ENCODE measurements at regions not wholly inside any gene's neighbourhood (a gene's known extent, or its start where the extent isn't known, plus 50 kb on each side); places are given as distances from the start of the nearest gene placed in this dataset.
"Not testable (repeated sequence)": the region's sequence is repeated elsewhere in the genome, so short reads cannot be mapped to it uniquely, and the experiment has no call there.

DNA sequence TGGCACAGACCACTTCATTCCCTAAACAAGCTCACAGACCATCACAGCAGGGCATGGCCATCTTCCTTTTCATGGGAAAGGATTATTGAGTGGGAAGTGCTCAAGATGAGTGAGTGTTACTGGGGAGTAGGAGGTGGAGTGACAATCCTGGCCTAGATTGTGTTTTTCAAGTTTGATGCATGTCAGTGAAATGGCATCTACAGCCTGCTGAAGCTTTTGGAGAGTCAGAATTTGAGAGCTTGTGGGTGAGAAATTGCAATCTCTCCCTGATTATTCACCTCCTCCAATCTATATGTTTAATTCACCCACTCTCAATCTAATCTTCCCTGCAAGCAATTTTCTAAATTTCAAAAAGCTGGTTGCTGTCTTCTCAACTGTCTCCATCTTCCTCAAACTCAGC, 156.1 kb upstream of the G2E3 start:
- Histone ChIP-seq H3K27ac (replicated peaks) (no peak overlapping the region), H3K4me3 (replicated peaks; ENCODE audit: insufficient read depth, low read length) (no peak overlapping the region), H3K27me3 (ENCODE audit: insufficient read depth, poor library complexity, severe bottlenecking) (no peaks in the 10 kb centered on the region)
- TF ChIP-seq SPI1 (IDR thresholded peaks at IDR 0.05; ENCODE audit: borderline replicate concordance, low read depth): no peak
- TF ChIP-seq, protein P1, sequence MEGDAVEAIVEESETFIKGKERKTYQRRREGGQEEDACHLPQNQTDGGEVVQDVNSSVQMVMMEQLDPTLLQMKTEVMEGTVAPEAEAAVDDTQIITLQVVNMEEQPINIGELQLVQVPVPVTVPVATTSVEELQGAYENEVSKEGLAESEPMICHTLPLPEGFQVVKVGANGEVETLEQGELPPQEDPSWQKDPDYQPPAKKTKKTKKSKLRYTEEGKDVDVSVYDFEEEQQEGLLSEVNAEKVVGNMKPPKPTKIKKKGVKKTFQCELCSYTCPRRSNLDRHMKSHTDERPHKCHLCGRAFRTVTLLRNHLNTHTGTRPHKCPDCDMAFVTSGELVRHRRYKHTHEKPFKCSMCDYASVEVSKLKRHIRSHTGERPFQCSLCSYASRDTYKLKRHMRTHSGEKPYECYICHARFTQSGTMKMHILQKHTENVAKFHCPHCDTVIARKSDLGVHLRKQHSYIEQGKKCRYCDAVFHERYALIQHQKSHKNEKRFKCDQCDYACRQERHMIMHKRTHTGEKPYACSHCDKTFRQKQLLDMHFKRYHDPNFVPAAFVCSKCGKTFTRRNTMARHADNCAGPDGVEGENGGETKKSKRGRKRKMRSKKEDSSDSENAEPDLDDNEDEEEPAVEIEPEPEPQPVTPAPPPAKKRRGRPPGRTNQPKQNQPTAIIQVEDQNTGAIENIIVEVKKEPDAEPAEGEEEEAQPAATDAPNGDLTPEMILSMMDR (IDR thresholded peaks at IDR 0.05; ENCODE audit: insufficient read depth, low read length): no peak
- no peak for TF ChIP-seq GABPA (IDR thresholded peaks at IDR 0.05; ENCODE audit: low read depth)
- TF ChIP-seq, protein P2, sequence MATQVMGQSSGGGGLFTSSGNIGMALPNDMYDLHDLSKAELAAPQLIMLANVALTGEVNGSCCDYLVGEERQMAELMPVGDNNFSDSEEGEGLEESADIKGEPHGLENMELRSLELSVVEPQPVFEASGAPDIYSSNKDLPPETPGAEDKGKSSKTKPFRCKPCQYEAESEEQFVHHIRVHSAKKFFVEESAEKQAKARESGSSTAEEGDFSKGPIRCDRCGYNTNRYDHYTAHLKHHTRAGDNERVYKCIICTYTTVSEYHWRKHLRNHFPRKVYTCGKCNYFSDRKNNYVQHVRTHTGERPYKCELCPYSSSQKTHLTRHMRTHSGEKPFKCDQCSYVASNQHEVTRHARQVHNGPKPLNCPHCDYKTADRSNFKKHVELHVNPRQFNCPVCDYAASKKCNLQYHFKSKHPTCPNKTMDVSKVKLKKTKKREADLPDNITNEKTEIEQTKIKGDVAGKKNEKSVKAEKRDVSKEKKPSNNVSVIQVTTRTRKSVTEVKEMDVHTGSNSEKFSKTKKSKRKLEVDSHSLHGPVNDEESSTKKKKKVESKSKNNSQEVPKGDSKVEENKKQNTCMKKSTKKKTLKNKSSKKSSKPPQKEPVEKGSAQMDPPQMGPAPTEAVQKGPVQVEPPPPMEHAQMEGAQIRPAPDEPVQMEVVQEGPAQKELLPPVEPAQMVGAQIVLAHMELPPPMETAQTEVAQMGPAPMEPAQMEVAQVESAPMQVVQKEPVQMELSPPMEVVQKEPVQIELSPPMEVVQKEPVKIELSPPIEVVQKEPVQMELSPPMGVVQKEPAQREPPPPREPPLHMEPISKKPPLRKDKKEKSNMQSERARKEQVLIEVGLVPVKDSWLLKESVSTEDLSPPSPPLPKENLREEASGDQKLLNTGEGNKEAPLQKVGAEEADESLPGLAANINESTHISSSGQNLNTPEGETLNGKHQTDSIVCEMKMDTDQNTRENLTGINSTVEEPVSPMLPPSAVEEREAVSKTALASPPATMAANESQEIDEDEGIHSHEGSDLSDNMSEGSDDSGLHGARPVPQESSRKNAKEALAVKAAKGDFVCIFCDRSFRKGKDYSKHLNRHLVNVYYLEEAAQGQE (IDR thresholded peaks at IDR 0.05; ENCODE audit: insufficient replicate concordance, low read depth): no peak
- TF ChIP-seq POLR2AphosphoS5 (IDR thresholded peaks at IDR 0.05; ENCODE audit: low read depth): no peak
- DNase-seq (ENCODE audit: low read depth in 1 of 2, low spot score in 1 of 2): no peak

DNA sequence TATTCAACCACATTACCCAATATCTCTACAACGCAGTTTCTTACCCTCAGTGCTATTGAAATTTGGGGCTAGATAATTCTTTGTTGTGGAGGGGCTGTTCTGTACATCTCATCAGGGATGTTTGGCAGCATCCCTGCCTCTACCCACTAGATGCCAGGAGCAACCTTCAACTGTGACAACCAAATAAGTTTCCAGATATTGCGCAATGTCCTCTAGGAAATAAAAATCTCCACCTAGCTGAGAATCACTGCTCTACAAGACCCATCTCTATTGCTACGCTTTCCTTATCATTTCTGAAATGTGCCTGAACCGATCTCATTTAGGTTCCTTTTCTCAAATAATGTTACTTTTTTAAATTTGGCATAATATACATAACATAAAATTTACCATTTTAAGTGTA, 155.2 kb upstream of the G2E3 start:
- no peaks in the 10 kb centered on the region for H3K27me3 ChIP-seq (ENCODE audit: insufficient read depth, poor library complexity, severe bottlenecking)
- H3K27ac ChIP-seq (replicated peaks): no peak overlapping the region
- DNase-seq (ENCODE audit: low read depth in 1 of 2, low spot score in 1 of 2): no peak
- TF ChIP-seq, protein P1 (IDR thresholded peaks at IDR 0.05; ENCODE audit: insufficient read depth, low read length): no peak
- TF ChIP-seq POLR2AphosphoS5 (IDR thresholded peaks at IDR 0.05; ENCODE audit: low read depth) (no peak), SPI1 (IDR thresholded peaks at IDR 0.05; ENCODE audit: borderline replicate concordance, low read depth) (no peak), GABPA (IDR thresholded peaks at IDR 0.05; ENCODE audit: low read depth) (no peak)
- TF ChIP-seq, protein P2 (IDR thresholded peaks at IDR 0.05; ENCODE audit: insufficient replicate concordance, low read depth): no peak
- no peak overlapping the region for H3K4me3 ChIP-seq (replicated peaks; ENCODE audit: insufficient read depth, low read length)

- not testable (repeated sequence) for H3K27me3 ChIP-seq (ENCODE audit: insufficient read depth, poor library complexity, severe bottlenecking); H3K4me3 ChIP-seq (replicated peaks; ENCODE audit: insufficient read depth, low read length); DNase-seq (ENCODE audit: low read depth in 1 of 2, low spot score in 1 of 2); H3K27ac ChIP-seq (replicated peaks)
Measured at GRCh38 chr14:30409508-30410015, 149.4 kb upstream of the G2E3 start.

DNA sequence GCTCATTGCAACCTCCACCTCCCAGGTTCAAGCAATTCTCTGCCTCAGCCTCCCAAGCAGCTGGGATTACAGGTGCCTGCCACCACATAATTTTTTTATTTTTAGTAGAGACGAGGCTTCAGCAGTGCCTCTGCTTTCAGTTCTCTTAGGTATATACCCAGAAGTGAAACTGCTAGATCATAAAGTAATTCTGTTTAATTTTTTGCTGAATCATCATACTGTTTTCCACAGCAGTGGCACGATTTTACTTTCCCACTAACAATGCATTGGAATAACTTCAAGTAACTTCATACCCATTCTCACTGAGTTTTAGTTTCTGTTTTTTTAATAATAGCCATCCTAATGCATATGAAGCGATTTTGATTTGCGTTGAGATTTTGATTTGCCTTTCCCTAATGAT, 148.0 kb upstream of the G2E3 start:
- no peak overlapping the region for H3K27ac ChIP-seq (replicated peaks)
- no peak for DNase-seq (ENCODE audit: low read depth in 1 of 2, low spot score in 1 of 2)
- TF ChIP-seq, protein P1 (IDR thresholded peaks at IDR 0.05; ENCODE audit: insufficient read depth, low read length): no peak
- no peak for TF ChIP-seq SPI1 (IDR thresholded peaks at IDR 0.05; ENCODE audit: borderline replicate concordance, low read depth)
- TF ChIP-seq GABPA (IDR thresholded peaks at IDR 0.05; ENCODE audit: low read depth): no peak
- TF ChIP-seq, protein P2 (IDR thresholded peaks at IDR 0.05; ENCODE audit: insufficient replicate concordance, low read depth): no peak
- TF ChIP-seq POLR2AphosphoS5 (IDR thresholded peaks at IDR 0.05; ENCODE audit: low read depth): no peak
- H3K4me3 ChIP-seq (replicated peaks; ENCODE audit: insufficient read depth, low read length): no peak overlapping the region
- peaks cover 2% of the 10 kb centered on the region for H3K27me3 ChIP-seq (ENCODE audit: insufficient read depth, poor library complexity, severe bottlenecking)

- H3K27ac ChIP-seq (replicated peaks); H3K4me3 ChIP-seq (replicated peaks; ENCODE audit: insufficient read depth, low read length); DNase-seq (ENCODE audit: low read depth in 1 of 2, low spot score in 1 of 2); H3K27me3 ChIP-seq (ENCODE audit: insufficient read depth, poor library complexity, severe bottlenecking): not testable (repeated sequence)
Measured at GRCh38 chr14:30413184-30413583, 145.8 kb upstream of the G2E3 start.

Data from HL-60 (cell line).